ENCODE measurements at regions not wholly inside any gene's neighbourhood (a gene's known extent, or its start where the extent isn't known, plus 50 kb on each side); places are given as distances from the start of the nearest gene placed in this dataset.

DNA sequence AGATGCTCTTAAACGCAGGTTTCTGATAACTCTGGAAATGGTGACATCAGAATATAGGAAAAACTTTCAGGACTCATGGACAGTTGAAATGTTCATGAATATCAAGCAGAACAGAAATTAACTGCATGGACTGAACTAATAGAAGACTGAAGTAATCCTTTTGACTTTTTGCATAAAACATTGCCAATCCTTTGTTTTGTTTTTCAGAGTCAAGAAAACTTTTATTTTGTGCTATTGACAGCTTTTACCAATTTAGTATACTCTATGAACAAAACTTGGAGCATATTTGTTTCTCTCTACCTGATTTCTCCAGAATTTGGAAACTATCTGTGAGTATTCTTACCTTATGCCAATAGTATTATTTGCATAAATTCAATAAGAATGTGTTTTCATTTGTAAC lies 61.2 kb upstream of the HMX1 start:
- Histone ChIP-seq H3K36me3 (ENCODE audit: control insufficient read depth in 2 of 2, insufficient read depth in 1 of 2, low read length in 2 of 2) (no peaks in the 10 kb centered on the region), H3K4me1 (ENCODE audit: control insufficient read depth, insufficient read depth, low read length) (no peaks in the 10 kb centered on the region), H3K9me3 (ENCODE audit: control insufficient read depth, insufficient read depth, low read depth, low read length) (no peaks in the 10 kb centered on the region), H3K27ac (ENCODE audit: extremely low read depth, low read depth, low read length) (no peak overlapping the region), H3K4me3 (ENCODE audit: low read depth, low read length) (no peak overlapping the region)
- TF ChIP-seq SETDB1 (IDR thresholded peaks at IDR 0.05; ENCODE audit: insufficient read length, low read length) (peak; percentile 96), ZNF571 (tag by site-specific recombination; IDR thresholded peaks at IDR 0.05) (no peak)
- ChIA-PET POLR2A (no interaction called here), CTCF (no interaction called here)

DNA sequence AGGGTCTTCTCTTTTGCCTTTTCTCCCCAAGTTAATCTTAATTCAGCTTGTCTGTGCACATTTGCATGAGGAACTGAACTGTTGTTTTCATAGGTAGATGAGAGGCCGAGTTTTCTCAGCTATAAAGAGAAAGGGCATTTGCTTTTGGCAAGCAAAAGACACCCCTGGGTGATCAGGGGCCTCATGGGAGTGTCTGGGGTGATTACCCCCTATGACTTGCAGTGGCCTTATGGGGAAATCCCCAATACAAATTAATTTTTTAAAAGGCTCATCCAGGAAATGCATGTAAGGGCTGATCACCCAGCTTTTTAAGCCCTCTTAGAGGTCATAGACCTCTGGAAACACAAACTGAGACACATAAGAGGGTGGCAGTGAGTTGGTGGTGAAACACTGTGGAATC lies 56.4 kb upstream of the HMX1 start:
- Histone ChIP-seq H3K27ac (ENCODE audit: extremely low read depth, low read depth, low read length) (no peak overlapping the region), H3K4me3 (ENCODE audit: low read depth, low read length) (no peak overlapping the region), H3K36me3 (ENCODE audit: control insufficient read depth in 2 of 2, insufficient read depth in 1 of 2, low read length in 2 of 2) (no peaks in the 10 kb centered on the region), H3K4me1 (ENCODE audit: control insufficient read depth, insufficient read depth, low read length) (no peaks in the 10 kb centered on the region), H3K9me3 (ENCODE audit: control insufficient read depth, insufficient read depth, low read depth, low read length) (no peaks in the 10 kb centered on the region)
- no peak for TF ChIP-seq ZNF354C (tag by site-specific recombination; IDR thresholded peaks at IDR 0.05; ENCODE audit: borderline replicate concordance, low read depth)
- no peak for TF ChIP-seq SP2 (tag by site-specific recombination; IDR thresholded peaks at IDR 0.05)
- TF ChIP-seq ZNF184 (tag by site-specific recombination; IDR thresholded peaks at IDR 0.05), result no peak
- no peak for TF ChIP-seq ZNF624 (tag by site-specific recombination; IDR thresholded peaks at IDR 0.05)
- no peak for TF ChIP-seq ZNF302 (tag by site-specific recombination; IDR thresholded peaks at IDR 0.05; ENCODE audit: low read depth)
- TF ChIP-seq, protein P1, sequence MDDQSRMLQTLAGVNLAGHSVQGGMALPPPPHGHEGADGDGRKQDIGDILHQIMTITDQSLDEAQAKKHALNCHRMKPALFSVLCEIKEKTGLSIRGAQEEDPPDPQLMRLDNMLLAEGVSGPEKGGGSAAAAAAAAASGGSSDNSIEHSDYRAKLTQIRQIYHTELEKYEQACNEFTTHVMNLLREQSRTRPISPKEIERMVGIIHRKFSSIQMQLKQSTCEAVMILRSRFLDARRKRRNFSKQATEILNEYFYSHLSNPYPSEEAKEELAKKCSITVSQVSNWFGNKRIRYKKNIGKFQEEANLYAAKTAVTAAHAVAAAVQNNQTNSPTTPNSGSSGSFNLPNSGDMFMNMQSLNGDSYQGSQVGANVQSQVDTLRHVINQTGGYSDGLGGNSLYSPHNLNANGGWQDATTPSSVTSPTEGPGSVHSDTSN (CRISPR knock-in tag; IDR thresholded peaks at IDR 0.05), result no peak
- TF ChIP-seq ZNF701 (tag by site-specific recombination; IDR thresholded peaks at IDR 0.05), result no peak
- TF ChIP-seq, protein P2, sequence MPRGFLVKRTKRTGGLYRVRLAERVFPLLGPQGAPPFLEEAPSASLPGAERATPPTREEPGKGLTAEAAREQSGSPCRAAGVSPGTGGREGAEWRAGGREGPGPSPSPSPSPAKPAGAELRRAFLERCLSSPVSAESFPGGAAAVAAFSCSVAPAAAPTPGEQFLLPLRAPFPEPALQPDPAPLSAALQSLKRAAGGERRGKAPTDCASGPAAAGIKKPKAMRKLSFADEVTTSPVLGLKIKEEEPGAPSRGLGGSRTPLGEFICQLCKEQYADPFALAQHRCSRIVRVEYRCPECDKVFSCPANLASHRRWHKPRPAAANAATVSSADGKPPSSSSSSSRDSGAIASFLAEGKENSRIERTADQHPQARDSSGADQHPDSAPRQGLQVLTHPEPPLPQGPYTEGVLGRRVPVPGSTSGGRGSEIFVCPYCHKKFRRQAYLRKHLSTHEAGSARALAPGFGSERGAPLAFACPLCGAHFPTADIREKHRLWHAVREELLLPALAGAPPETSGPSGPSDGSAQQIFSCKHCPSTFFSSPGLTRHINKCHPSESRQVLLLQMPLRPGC (tag by site-specific recombination; IDR thresholded peaks at IDR 0.05), result no peak
- no peak for TF ChIP-seq FEZF1 (tag by site-specific recombination; IDR thresholded peaks at IDR 0.05)
- TF ChIP-seq ZNF121 (tag by site-specific recombination; IDR thresholded peaks at IDR 0.05), result no peak
- no peak for TF ChIP-seq ZNF19 (tag by site-specific recombination; IDR thresholded peaks at IDR 0.05; ENCODE audit: low read depth)
- no peak for TF ChIP-seq ZNF791 (tag by site-specific recombination; IDR thresholded peaks at IDR 0.05)
- TF ChIP-seq ZNF221 (tag by site-specific recombination; IDR thresholded peaks at IDR 0.05; ENCODE audit: borderline replicate concordance), result no peak
- no peak for TF ChIP-seq MZF1 (tag by site-specific recombination; IDR thresholded peaks at IDR 0.05; ENCODE audit: borderline replicate concordance)
- TF ChIP-seq, protein P3, sequence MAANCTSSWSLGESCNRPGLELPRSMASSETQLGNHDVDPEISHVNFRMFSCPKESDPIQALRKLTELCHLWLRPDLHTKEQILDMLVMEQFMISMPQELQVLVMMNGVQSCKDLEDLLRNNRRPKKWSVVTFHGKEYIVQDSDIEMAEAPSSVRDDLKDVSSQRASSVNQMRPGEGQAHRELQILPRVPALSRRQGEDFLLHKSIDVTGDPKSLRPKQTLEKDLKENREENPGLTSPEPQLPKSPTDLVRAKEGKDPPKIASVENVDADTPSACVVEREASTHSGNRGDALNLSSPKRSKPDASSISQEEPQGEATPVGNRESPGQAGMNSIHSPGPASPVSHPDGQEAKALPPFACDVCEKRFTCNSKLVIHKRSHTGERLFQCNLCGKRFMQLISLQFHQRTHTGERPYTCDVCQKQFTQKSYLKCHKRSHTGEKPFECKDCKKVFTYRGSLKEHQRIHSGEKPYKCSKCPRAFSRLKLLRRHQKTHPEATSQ (tag by site-specific recombination; IDR thresholded peaks at IDR 0.05), result no peak
- TF ChIP-seq ZFP3 (tag by site-specific recombination; IDR thresholded peaks at IDR 0.05; ENCODE audit: low read depth), result no peak
- TF ChIP-seq ZNF837 (tag by site-specific recombination; IDR thresholded peaks at IDR 0.05), result no peak
- TF ChIP-seq ZFP41 (tag by site-specific recombination; IDR thresholded peaks at IDR 0.05; ENCODE audit: borderline replicate concordance), result no peak
- no peak for TF ChIP-seq KLF10 (tag by site-specific recombination; IDR thresholded peaks at IDR 0.05)
- CTCF ChIA-PET, result interaction anchor here (0.7 to 0.9 kb wide), 2 partner anchors 10 to 321 kb away, joined by 3 read pairs; no protein-coding TSS in a partner anchor
- POLR2A ChIA-PET, result no interaction called here
